ENCODE measurements at regions not wholly inside any gene's neighbourhood (a gene's known extent, or its start where the extent isn't known, plus 50 kb on each side); places are given as distances from the start of the nearest gene placed in this dataset.

DNA sequence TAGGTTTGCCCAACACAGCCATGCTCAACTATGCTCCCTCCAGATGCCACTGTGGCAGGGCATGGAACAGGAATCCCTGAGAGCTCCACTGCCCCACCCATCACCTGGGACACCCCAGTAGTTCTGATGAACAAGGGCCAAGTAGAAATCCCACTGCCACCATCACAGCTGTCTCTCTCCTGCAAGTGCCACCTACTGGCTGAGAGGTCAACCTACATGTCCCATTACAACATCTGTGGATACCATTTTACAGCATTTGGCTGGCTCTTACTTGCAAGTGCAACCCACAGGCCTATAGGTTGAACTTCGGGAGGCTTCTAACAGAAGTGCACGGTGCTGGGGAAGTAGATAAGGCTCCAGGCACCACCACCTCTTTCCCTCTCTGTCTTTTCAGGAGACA is 142.5 kb downstream of the CXXC4 start:
- TF ChIP-seq, protein P1, sequence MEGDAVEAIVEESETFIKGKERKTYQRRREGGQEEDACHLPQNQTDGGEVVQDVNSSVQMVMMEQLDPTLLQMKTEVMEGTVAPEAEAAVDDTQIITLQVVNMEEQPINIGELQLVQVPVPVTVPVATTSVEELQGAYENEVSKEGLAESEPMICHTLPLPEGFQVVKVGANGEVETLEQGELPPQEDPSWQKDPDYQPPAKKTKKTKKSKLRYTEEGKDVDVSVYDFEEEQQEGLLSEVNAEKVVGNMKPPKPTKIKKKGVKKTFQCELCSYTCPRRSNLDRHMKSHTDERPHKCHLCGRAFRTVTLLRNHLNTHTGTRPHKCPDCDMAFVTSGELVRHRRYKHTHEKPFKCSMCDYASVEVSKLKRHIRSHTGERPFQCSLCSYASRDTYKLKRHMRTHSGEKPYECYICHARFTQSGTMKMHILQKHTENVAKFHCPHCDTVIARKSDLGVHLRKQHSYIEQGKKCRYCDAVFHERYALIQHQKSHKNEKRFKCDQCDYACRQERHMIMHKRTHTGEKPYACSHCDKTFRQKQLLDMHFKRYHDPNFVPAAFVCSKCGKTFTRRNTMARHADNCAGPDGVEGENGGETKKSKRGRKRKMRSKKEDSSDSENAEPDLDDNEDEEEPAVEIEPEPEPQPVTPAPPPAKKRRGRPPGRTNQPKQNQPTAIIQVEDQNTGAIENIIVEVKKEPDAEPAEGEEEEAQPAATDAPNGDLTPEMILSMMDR (IDR thresholded peaks at IDR 0.05 in 2 of 3, conservative IDR thresholded peaks at IDR 0.05 in 1 of 3; ENCODE audit: insufficient read depth in 2 of 3, low read depth in 1 of 3, low read length in 3 of 3) = no peak
- TF ChIP-seq HDAC6 (IDR thresholded peaks at IDR 0.05; ENCODE audit: low read depth, low read length) (no peak), TCF7L2 (IDR thresholded peaks at IDR 0.05; ENCODE audit: low read depth, low read length) (no peak), TARDBP (IDR thresholded peaks at IDR 0.05) (no peak), MAFK (IDR thresholded peaks at IDR 0.05; ENCODE audit: low read length) (no peak), LARP7 (IDR thresholded peaks at IDR 0.05) (no peak), SRSF1 (IDR thresholded peaks at IDR 0.05; ENCODE audit: low read depth, low read length) (no peak), KDM5B (IDR thresholded peaks at IDR 0.05; ENCODE audit: insufficient replicate concordance, low read depth, low read length) (no peak)
- TF ChIP-seq, protein P2, sequence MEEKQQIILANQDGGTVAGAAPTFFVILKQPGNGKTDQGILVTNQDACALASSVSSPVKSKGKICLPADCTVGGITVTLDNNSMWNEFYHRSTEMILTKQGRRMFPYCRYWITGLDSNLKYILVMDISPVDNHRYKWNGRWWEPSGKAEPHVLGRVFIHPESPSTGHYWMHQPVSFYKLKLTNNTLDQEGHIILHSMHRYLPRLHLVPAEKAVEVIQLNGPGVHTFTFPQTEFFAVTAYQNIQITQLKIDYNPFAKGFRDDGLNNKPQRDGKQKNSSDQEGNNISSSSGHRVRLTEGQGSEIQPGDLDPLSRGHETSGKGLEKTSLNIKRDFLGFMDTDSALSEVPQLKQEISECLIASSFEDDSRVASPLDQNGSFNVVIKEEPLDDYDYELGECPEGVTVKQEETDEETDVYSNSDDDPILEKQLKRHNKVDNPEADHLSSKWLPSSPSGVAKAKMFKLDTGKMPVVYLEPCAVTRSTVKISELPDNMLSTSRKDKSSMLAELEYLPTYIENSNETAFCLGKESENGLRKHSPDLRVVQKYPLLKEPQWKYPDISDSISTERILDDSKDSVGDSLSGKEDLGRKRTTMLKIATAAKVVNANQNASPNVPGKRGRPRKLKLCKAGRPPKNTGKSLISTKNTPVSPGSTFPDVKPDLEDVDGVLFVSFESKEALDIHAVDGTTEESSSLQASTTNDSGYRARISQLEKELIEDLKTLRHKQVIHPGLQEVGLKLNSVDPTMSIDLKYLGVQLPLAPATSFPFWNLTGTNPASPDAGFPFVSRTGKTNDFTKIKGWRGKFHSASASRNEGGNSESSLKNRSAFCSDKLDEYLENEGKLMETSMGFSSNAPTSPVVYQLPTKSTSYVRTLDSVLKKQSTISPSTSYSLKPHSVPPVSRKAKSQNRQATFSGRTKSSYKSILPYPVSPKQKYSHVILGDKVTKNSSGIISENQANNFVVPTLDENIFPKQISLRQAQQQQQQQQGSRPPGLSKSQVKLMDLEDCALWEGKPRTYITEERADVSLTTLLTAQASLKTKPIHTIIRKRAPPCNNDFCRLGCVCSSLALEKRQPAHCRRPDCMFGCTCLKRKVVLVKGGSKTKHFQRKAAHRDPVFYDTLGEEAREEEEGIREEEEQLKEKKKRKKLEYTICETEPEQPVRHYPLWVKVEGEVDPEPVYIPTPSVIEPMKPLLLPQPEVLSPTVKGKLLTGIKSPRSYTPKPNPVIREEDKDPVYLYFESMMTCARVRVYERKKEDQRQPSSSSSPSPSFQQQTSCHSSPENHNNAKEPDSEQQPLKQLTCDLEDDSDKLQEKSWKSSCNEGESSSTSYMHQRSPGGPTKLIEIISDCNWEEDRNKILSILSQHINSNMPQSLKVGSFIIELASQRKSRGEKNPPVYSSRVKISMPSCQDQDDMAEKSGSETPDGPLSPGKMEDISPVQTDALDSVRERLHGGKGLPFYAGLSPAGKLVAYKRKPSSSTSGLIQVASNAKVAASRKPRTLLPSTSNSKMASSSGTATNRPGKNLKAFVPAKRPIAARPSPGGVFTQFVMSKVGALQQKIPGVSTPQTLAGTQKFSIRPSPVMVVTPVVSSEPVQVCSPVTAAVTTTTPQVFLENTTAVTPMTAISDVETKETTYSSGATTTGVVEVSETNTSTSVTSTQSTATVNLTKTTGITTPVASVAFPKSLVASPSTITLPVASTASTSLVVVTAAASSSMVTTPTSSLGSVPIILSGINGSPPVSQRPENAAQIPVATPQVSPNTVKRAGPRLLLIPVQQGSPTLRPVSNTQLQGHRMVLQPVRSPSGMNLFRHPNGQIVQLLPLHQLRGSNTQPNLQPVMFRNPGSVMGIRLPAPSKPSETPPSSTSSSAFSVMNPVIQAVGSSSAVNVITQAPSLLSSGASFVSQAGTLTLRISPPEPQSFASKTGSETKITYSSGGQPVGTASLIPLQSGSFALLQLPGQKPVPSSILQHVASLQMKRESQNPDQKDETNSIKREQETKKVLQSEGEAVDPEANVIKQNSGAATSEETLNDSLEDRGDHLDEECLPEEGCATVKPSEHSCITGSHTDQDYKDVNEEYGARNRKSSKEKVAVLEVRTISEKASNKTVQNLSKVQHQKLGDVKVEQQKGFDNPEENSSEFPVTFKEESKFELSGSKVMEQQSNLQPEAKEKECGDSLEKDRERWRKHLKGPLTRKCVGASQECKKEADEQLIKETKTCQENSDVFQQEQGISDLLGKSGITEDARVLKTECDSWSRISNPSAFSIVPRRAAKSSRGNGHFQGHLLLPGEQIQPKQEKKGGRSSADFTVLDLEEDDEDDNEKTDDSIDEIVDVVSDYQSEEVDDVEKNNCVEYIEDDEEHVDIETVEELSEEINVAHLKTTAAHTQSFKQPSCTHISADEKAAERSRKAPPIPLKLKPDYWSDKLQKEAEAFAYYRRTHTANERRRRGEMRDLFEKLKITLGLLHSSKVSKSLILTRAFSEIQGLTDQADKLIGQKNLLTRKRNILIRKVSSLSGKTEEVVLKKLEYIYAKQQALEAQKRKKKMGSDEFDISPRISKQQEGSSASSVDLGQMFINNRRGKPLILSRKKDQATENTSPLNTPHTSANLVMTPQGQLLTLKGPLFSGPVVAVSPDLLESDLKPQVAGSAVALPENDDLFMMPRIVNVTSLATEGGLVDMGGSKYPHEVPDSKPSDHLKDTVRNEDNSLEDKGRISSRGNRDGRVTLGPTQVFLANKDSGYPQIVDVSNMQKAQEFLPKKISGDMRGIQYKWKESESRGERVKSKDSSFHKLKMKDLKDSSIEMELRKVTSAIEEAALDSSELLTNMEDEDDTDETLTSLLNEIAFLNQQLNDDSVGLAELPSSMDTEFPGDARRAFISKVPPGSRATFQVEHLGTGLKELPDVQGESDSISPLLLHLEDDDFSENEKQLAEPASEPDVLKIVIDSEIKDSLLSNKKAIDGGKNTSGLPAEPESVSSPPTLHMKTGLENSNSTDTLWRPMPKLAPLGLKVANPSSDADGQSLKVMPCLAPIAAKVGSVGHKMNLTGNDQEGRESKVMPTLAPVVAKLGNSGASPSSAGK (IDR thresholded peaks at IDR 0.05) = no peak
